Gastrocnemius medialis (tissue), 4 donors: ENCODE measurements at regions not wholly inside any gene's neighbourhood (a gene's known extent, or its start where the extent isn't known, plus 50 kb on each side); places are given as distances from the start of the nearest gene placed in this dataset.

ENCODE experiments used
- ATAC-seq, 2 donors: fragments of 150-250 bp; one replicate each; pipeline ENCODE4 v1.9.1; 2016
- DNase-seq, 2 donors: peaks; one replicate each; pipeline ENCODE4 v3.0.0-alpha.2; 2019
- H3K27ac ChIP-seq, 4 donors: fragments of 200-600 bp; sonication (generic); 1 replicate in 1 of 4; 2 replicates in 3 of 4; pipeline ENCODE4 v1.5.1; 2016 to 2018; ENCODE audit warnings: mild to moderate bottlenecking in 2 of 4, moderate library complexity in 1 of 4
- H3K27me3 ChIP-seq, 3 donors: fragments of 200-600 bp; sonication (generic) in 2 of 3; 1 replicate in 1 of 3; 2 replicates in 2 of 3; pipeline versions ENCODE4 v1.5.1 to v1.6.0; 2016 to 2019; ENCODE audit warnings: mild to moderate bottlenecking in 1 of 3, moderate library complexity in 1 of 3
- H3K36me3 ChIP-seq, 2 donors: fragments of 200-600 bp; sonication (generic) in 1 of 2; one replicate each; pipeline ENCODE4 v1.5.1; 2017 to 2018
- H3K4me1 ChIP-seq, 2 donors: fragments of 200-600 bp; sonication (generic) in 1 of 2; one replicate each; pipeline ENCODE4 v1.5.1; 2016 to 2017; ENCODE audit warnings: mild to moderate bottlenecking in 2 of 2
- H3K4me3 ChIP-seq, 4 donors: fragments of 200-600 bp; sonication (generic) in 3 of 4; 1 replicate in 1 of 4; 2 replicates in 3 of 4; pipeline ENCODE4 v1.5.1; 2016 to 2019; ENCODE audit warnings: mild to moderate bottlenecking in 2 of 4
- H3K9me3 ChIP-seq, 3 donors: fragments of 200-600 bp; sonication (generic) in 2 of 3; 1 replicate in 1 of 3; 2 replicates in 2 of 3; pipeline ENCODE4 v1.5.1; 2016 to 2019
- POLR2A ChIP-seq, 2 donors: fragments of 450-650 bp; IDR thresholded peaks; one replicate each; pipeline ENCODE4 v1.6.1; 2017; ENCODE audit warnings: antibody characterized with exemption in 2 of 2, mild to moderate bottlenecking in 2 of 2, moderate library complexity in 2 of 2
- in situ Hi-C, 4 donors: fragments of 200-750 bp; cut with MboI; loops; one replicate each; pipeline versions ENCODE4 v1.15.0 to v1.8.0; 2017; ENCODE audit warnings: low sequenced_read_pairs in 4 of 4
- intact Hi-C: fragments of 100-400 bp; cut with DNase I; formaldehyde crosslinking; loops from one replicate; pipeline ENCODE4 v1.15.1; 2023; ENCODE audit warnings: low total_unique reads
- TF ChIP-seq, protein P1 (sequence below), 5 experiments: fragments of 450-650 bp in 3 of 5; fragments of 200-600 bp in 2 of 5; sonication (generic) in 2 of 5; IDR thresholded peaks in 4 of 5; conservative IDR thresholded peaks in 1 of 5; 1 replicate in 4 of 5; 2 replicates in 1 of 5; pipeline ENCODE4 v1.5.1; 2016 to 2019; ENCODE audit warnings: antibody characterized with exemption in 5 of 5, mild to moderate bottlenecking in 3 of 5, moderate library complexity in 3 of 5

DNA sequence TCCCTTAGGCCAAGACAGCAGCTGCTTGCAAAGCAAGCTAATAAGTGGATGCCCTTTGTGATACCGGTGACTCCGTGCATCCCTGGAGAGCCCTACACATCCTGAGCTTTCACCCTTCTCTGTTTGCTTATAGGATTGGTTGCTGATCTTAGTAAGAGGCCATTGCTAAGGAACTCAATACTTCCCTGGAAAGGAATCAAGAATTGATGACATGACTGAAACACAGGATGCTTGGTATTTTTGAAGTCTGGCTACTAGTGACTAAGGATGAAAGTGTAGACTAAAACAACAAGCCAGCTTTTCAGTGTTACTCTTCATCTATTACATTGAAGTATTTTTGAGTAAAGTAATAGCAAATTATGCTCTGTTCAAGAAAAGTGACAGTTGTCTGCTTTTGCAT lies 123.0 kb upstream of the SERPINE2 start:
- Histone ChIP-seq H3K36me3 (no peaks in the 10 kb centered on the region), H3K4me1 (no peaks in the 10 kb centered on the region), H3K27ac (no peak overlapping the region), H3K4me3 (no peak overlapping the region), H3K27me3 (no peaks in the 10 kb centered on the region), H3K9me3 (no peaks in the 10 kb centered on the region)
- in situ Hi-C loops (no loop called here), intact Hi-C loops (no loop called here)
- no peak for TF ChIP-seq POLR2A (IDR thresholded peaks at IDR 0.05)
- TF ChIP-seq, protein P1, sequence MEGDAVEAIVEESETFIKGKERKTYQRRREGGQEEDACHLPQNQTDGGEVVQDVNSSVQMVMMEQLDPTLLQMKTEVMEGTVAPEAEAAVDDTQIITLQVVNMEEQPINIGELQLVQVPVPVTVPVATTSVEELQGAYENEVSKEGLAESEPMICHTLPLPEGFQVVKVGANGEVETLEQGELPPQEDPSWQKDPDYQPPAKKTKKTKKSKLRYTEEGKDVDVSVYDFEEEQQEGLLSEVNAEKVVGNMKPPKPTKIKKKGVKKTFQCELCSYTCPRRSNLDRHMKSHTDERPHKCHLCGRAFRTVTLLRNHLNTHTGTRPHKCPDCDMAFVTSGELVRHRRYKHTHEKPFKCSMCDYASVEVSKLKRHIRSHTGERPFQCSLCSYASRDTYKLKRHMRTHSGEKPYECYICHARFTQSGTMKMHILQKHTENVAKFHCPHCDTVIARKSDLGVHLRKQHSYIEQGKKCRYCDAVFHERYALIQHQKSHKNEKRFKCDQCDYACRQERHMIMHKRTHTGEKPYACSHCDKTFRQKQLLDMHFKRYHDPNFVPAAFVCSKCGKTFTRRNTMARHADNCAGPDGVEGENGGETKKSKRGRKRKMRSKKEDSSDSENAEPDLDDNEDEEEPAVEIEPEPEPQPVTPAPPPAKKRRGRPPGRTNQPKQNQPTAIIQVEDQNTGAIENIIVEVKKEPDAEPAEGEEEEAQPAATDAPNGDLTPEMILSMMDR (IDR thresholded peaks at IDR 0.05 in 4 of 5, conservative IDR thresholded peaks at IDR 0.05 in 1 of 5) = no peak
- DNase-seq (no peak), ATAC-seq (no peak)

DNA sequence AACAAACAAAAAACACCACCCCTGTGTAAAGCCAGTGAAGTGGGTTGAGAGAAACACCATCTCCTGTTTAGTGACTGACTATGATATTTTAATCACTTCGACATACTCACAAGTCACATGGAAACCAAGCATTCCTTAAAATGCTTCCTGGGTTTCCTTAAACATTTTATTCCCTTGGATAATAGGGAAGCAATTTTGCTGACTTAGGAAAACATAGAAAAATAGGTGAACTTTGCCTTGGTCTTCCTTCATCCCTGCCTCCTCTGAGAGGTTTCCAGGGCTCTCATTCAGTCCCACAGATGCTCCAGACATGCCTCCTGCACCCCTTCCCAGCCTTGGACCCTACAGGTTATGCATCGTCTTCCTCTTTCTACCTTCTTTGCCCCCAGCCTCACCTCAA lies 122.6 kb upstream of the SERPINE2 start:
- Histone ChIP-seq H3K36me3 (no peaks in the 10 kb centered on the region), H3K27me3 (no peaks in the 10 kb centered on the region), H3K27ac (no peak overlapping the region), H3K4me1 (no peaks in the 10 kb centered on the region), H3K9me3 (no peaks in the 10 kb centered on the region), H3K4me3 (no peak overlapping the region)
- no peak for ATAC-seq
- TF ChIP-seq POLR2A (IDR thresholded peaks at IDR 0.05) = no peak
- TF ChIP-seq, protein P1 (IDR thresholded peaks at IDR 0.05 in 4 of 5, conservative IDR thresholded peaks at IDR 0.05 in 1 of 5) = no peak
- intact Hi-C loops = no loop called here
- in situ Hi-C loops = no loop called here
- no peak for DNase-seq

DNA sequence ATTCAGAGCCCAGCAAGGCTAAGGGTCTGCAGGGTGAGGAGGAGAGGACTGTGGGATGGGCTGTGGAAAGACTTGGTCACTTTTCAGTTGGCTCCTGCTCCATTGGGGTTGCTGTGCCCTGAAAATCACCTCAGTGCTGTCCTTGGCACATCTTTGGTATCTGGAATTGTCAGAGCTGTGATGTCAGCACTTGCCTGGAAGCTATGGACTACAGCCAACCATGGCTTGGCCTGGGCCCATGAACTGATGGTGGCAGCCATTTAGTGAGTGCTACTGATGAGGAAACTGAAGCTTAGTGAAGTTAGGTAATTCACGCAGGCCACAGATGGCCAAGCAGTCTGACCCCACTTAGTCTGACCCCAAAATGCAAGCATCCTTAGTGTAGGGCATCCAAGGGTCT lies 121.8 kb upstream of the SERPINE2 start:
- H3K27me3 ChIP-seq = no peaks in the 10 kb centered on the region
- no peaks in the 10 kb centered on the region for H3K9me3 ChIP-seq
- intact Hi-C loops = no loop called here
- H3K27ac ChIP-seq = no peak overlapping the region
- no peak for DNase-seq
- no peak overlapping the region for H3K4me3 ChIP-seq
- H3K4me1 ChIP-seq = no peaks in the 10 kb centered on the region
- in situ Hi-C loops = no loop called here
- H3K36me3 ChIP-seq = no peaks in the 10 kb centered on the region
- TF ChIP-seq, protein P1 (IDR thresholded peaks at IDR 0.05 in 4 of 5, conservative IDR thresholded peaks at IDR 0.05 in 1 of 5) = no peak
- TF ChIP-seq POLR2A (IDR thresholded peaks at IDR 0.05) = no peak
- ATAC-seq = no peak

DNA sequence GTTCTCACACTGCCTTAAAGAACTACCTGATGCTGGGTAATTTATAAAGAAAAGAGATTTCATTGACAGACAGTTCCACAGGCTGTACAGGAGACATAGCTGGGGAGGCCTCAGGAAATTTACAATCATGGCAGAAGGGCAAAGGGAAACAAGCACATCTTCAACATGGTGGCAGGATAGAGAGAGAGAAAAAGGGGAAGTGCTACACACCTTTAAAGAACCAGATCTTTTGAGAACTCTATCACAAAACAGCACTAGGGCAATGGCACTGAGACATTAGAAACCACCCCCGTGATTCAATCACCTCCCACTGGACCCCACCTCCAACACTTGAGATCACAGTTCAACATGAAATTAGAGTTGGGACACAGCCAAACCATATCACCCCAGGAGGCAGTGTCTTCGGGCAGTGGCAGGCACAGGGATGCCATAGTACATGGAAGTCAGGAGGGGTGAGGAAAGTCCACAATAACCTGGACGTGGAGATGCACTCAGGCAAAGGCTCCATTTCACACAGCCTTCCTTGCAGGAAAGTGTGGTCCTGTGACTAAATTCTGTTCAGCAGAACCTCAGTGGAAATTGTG lies 120.4 kb upstream of the SERPINE2 start:
- in situ Hi-C loops = no loop called here
- no peaks in the 10 kb centered on the region for H3K27me3 ChIP-seq
- TF ChIP-seq, protein P1 (IDR thresholded peaks at IDR 0.05 in 4 of 5, conservative IDR thresholded peaks at IDR 0.05 in 1 of 5) = no peak
- no peak for TF ChIP-seq POLR2A (IDR thresholded peaks at IDR 0.05)

DNA sequence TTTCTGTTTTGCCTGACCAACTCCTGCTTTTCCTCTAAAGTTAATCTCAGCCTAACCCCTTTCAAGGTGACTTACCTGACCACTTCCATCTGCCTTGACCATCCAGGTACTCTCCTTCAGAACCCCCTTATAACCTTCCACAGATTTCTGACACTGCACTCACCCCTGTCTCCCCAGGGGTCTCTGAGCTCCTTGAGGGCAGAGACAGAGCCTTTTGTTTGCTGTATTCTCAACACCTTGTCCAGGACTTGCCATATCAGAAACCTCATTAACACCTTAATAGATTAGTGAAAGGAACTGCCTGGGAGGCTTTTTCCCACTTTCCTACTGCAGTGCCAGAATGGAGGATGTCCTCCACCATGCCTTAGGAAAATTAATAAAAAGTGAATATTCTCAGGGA lies 119.7 kb upstream of the SERPINE2 start:
- in situ Hi-C loops = no loop called here
- no peaks in the 10 kb centered on the region for H3K9me3 ChIP-seq
- H3K4me3 ChIP-seq = no peak overlapping the region
- H3K27ac ChIP-seq = no peak overlapping the region
- TF ChIP-seq, protein P1 (IDR thresholded peaks at IDR 0.05 in 4 of 5, conservative IDR thresholded peaks at IDR 0.05 in 1 of 5) = no peak
- TF ChIP-seq POLR2A (IDR thresholded peaks at IDR 0.05) = no peak
- no peak for DNase-seq
- H3K4me1 ChIP-seq = no peaks in the 10 kb centered on the region
- no peak for ATAC-seq
- intact Hi-C loops = no loop called here
- no peaks in the 10 kb centered on the region for H3K27me3 ChIP-seq
- H3K36me3 ChIP-seq = no peaks in the 10 kb centered on the region

More for the DNA sequence above, 120.4 kb upstream of the SERPINE2 start:
- Histone ChIP-seq H3K4me3 (no peak overlapping the region), H3K27ac (no peak overlapping the region), H3K4me1 (no peaks in the 10 kb centered on the region), H3K9me3 (no peaks in the 10 kb centered on the region), H3K36me3 (no peaks in the 10 kb centered on the region)
- intact Hi-C loops = no loop called here
- ATAC-seq (no peak), DNase-seq (no peak)
